ENCODE measurements at regions not wholly inside any gene's neighbourhood (a gene's known extent, or its start where the extent isn't known, plus 50 kb on each side); places are given as distances from the start of the nearest gene placed in this dataset.
"Not testable (repeated sequence)": the region's sequence is repeated elsewhere in the genome, so short reads cannot be mapped to it uniquely, and the experiment has no call there.

DNA sequence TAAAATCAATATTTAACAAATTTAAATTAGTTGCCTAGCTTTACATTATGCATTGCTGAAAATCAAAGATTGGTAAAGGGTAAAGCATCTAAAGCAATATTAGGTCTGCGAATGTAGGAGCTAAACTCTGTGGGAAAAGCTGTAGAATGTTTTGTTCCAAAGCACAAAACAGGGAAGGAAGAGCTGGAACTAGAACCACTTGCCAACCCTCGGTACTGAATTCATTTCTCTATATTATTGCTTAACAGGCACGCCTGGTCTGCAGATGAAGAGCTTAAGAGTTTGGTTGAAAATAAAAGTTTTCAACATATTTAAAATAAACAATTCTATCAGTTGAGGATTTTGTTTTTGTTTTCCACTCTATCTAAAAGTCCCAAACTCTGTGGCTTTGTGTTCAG, 1252.8 kb upstream of the SEL1L start:
- Mint-ChIP-seq H3K27ac (no peak overlapping the region), H3K9me3 (peaks cover 2% of the 10 kb centered on the region), H3K36me3 (ENCODE audit: low read depth) (peaks cover 3% of the 10 kb centered on the region), H3K4me1 (no peaks in the 10 kb centered on the region), H3K27me3 (ENCODE audit: low read depth) (no peaks in the 10 kb centered on the region), H3K4me3 (no peak overlapping the region)
- TF ChIP-seq, protein P1, sequence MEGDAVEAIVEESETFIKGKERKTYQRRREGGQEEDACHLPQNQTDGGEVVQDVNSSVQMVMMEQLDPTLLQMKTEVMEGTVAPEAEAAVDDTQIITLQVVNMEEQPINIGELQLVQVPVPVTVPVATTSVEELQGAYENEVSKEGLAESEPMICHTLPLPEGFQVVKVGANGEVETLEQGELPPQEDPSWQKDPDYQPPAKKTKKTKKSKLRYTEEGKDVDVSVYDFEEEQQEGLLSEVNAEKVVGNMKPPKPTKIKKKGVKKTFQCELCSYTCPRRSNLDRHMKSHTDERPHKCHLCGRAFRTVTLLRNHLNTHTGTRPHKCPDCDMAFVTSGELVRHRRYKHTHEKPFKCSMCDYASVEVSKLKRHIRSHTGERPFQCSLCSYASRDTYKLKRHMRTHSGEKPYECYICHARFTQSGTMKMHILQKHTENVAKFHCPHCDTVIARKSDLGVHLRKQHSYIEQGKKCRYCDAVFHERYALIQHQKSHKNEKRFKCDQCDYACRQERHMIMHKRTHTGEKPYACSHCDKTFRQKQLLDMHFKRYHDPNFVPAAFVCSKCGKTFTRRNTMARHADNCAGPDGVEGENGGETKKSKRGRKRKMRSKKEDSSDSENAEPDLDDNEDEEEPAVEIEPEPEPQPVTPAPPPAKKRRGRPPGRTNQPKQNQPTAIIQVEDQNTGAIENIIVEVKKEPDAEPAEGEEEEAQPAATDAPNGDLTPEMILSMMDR (IDR thresholded peaks at IDR 0.05; ENCODE audit: unreplicated experiment in 3 of 3): no peak

GRCh38 chr14:82796086-82796485, 1262.4 kb upstream of the SEL1L start:
- TF ChIP-seq, protein P1 (IDR thresholded peaks at IDR 0.05; ENCODE audit: unreplicated experiment in 3 of 3): no peak
- no peaks in the 10 kb centered on the region for H3K36me3 Mint-ChIP-seq (ENCODE audit: low read depth)
- no peaks in the 10 kb centered on the region for H3K4me1 Mint-ChIP-seq
- no peak overlapping the region for H3K27ac Mint-ChIP-seq
- no peaks in the 10 kb centered on the region for H3K27me3 Mint-ChIP-seq (ENCODE audit: low read depth)
- no peak overlapping the region for H3K4me3 Mint-ChIP-seq
- H3K9me3 Mint-ChIP-seq: no peaks in the 10 kb centered on the region

GRCh38 chr14:82798276-82798675, 1264.6 kb upstream of the SEL1L start:
- TF ChIP-seq, protein P1 (IDR thresholded peaks at IDR 0.05; ENCODE audit: unreplicated experiment in 3 of 3): no peak
- no peaks in the 10 kb centered on the region for H3K27me3 Mint-ChIP-seq (ENCODE audit: low read depth)
- H3K4me3 Mint-ChIP-seq: no peak overlapping the region
- H3K27ac Mint-ChIP-seq: no peak overlapping the region
- H3K4me1 Mint-ChIP-seq: no peaks in the 10 kb centered on the region
- peaks cover 3% of the 10 kb centered on the region for H3K9me3 Mint-ChIP-seq
- H3K36me3 Mint-ChIP-seq (ENCODE audit: low read depth): no peaks in the 10 kb centered on the region

GRCh38 chr14:82805892-82806825, 1272.5 kb upstream of the SEL1L start:
- TF ChIP-seq, protein P1 (IDR thresholded peaks at IDR 0.05; ENCODE audit: unreplicated experiment in 3 of 3): no peak
- H3K4me3 Mint-ChIP-seq: no peak overlapping the region
- H3K27ac Mint-ChIP-seq: no peak overlapping the region
- H3K27me3 Mint-ChIP-seq (ENCODE audit: low read depth): no peaks in the 10 kb centered on the region
- H3K36me3 Mint-ChIP-seq (ENCODE audit: low read depth): no peaks in the 10 kb centered on the region
- H3K9me3 Mint-ChIP-seq: peaks cover 3% of the 10 kb centered on the region
- peaks cover 8% of the 10 kb centered on the region for H3K4me1 Mint-ChIP-seq

DNA sequence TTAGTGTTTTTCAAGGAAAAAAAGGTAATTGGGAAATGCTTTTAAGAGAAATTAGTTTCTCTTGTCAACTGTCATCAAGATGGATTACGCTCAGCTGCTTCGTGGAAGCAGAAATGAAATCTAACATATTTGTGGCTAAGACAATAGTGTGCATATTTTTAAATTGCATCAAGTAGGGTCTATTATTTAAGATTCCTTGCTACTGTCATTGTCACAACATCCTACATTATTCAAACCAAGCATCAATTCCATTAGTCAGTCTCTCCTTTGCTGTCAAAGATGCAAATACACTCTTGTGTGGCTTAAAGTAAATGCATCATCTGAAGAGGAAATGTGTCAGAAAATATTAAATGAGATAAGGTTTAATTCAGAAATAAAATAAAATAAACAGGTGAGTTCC, 1277.6 kb upstream of the SEL1L start:
- peaks cover 4% of the 10 kb centered on the region for H3K36me3 Mint-ChIP-seq (ENCODE audit: low read depth)
- H3K4me3 Mint-ChIP-seq: no peak overlapping the region
- no peaks in the 10 kb centered on the region for H3K9me3 Mint-ChIP-seq
- no peak overlapping the region for H3K27ac Mint-ChIP-seq
- H3K27me3 Mint-ChIP-seq (ENCODE audit: low read depth): no peaks in the 10 kb centered on the region
- TF ChIP-seq, protein P1 (IDR thresholded peaks at IDR 0.05; ENCODE audit: unreplicated experiment in 3 of 3): no peak
- H3K4me1 Mint-ChIP-seq: peaks cover 8% of the 10 kb centered on the region

GRCh38 chr14:82814339-82814738, 1280.7 kb upstream of the SEL1L start:
- H3K36me3 Mint-ChIP-seq (ENCODE audit: low read depth); H3K9me3 Mint-ChIP-seq; H3K4me1 Mint-ChIP-seq; H3K27ac Mint-ChIP-seq; H3K4me3 Mint-ChIP-seq; H3K27me3 Mint-ChIP-seq (ENCODE audit: low read depth): not testable (repeated sequence)
